Inflammatory macrophage (primary cell): ENCODE measurements at regions not wholly inside any gene's neighbourhood (a gene's known extent, or its start where the extent isn't known, plus 50 kb on each side); places are given as distances from the start of the nearest gene placed in this dataset.

ENCODE experiments used
- DNase-seq, 2 donors: peaks; one replicate each; pipeline ENCODE4 v3.0.0-alpha.2; 2020 to 2022

DNA sequence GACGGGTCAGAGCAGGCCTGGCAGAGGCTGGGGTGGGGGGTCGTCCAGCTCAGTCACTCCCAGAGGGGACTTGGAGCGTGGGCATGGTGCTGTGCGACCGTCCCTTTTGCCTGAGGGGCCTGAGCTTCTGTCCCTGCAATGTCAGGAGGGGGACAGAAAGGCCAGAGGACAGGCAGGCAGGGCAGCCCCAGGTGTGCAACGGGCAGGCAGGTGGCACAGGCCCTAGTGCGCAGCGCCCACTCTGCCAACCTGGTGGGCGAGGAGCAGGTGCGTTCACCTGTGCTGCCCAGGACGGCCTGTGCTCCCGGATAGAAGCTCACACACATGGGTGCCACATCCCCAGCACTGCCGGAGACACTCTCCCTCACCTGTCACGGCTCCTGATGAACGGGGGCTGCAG lies 78.7 kb upstream of the SLCO4A1 start:
- DNase-seq, result no peak

DNA sequence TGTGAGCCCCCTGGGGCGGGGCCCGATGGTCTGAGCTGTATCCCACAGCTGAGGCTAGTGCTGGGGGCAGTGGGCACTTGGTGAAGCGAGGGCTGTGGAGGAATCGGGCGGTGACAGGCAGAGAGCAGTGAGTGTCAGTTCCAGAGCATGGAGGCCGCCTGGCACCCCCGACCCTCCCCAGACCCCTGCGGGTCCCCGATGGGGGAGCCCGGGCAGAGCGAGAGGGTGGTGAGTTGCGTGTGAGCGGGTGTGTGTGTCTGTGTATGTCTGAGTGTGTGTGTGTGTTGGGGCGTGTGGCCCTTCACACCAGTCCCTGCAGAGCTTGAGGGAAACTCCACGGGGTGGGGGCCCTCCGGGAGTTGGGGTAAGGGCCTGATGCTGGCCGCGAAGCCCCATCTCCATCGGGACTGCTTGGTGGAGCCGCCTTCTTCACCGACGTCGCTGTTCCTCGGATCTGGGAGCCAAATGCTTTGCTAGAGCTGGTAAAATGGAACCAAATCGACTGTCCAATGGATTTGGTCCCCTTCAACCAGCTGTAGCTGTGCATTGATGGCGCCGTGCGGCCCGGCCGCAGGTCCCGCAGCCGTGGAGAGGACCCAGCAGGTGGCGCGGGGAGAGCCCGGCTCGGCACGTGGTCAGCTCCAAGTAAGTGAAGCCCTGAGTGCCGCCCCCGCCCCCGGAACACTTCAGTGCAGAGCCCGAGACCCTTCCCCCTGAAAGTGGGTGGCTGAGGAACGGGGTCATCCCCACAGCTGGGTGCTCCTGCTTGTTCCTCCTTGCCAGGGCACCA lies 77.7 kb upstream of the SLCO4A1 start:
- no peak for DNase-seq

GRCh38 chr20:62566266-62566665 lies 76.0 kb upstream of the SLCO4A1 start:
- no peak for DNase-seq

DNA sequence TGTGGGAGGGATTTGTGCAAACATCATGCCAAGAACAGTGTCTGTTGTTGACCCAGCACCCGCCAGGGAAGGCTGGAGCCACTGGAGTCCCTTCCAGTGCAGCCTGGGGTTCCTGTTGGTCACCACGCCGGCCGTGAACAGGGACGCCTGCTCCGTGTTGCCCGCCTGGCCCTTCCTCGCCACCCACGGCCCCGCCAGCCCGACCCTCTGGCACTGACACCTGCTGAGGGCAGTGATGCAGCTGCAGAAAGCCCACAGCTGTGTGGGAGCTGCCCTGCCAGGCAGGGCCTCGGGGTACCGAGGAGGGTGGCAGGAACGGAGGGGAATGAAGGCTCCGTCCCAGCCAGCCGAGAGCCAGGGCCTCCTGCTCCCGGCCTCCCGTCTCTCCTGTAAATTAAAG lies 75.5 kb upstream of the SLCO4A1 start:
- DNase-seq, result no peak

DNA sequence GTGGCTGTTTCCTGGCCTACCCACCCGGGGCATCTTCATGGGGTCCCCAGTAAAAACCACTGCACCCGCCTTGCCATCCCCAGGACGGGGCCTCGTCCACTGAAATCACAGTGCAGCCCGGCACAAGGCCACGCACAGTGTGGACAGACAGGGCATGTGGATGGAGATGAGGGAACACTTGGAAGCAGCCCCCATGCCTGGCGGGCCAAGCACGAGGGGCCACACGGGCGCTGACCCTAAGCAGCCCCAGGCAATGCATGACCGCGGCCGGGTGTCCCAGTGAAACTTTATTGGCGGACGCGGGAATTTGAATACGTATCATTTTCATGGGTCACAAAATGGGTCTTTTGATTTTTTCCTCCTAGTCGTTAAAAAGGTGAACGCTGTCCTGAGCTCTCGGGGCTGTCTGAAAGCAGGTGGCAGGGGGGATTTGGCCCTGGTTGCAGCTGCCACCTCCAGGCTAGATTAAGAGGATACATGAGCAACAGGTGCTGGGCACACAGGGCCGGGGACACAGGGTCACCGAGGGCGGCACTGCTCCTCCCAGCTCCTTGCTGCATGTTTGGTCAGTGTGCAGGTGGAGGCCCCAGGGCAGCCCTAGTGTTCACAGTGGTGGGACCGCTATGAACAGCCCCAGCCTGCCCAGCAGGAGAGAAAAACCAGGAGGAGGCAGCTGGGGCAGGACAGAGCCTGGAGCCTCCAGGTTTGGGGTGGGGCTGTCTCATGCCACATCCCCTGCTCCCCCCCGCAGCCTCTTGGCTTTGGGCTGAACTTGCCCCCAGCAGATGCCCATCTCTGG lies 74.9 kb upstream of the SLCO4A1 start:
- no peak for DNase-seq

GRCh38 chr20:62568045-62568389 lies 74.3 kb upstream of the SLCO4A1 start:
- DNase-seq, result no peak

- DNase-seq, result no peak
Observed at GRCh38 chr20:62569615-62570014, 72.7 kb upstream of the SLCO4A1 start.

- DNase-seq, result no peak
Observed at GRCh38 chr20:62570403-62570802, 71.9 kb upstream of the SLCO4A1 start.

DNA sequence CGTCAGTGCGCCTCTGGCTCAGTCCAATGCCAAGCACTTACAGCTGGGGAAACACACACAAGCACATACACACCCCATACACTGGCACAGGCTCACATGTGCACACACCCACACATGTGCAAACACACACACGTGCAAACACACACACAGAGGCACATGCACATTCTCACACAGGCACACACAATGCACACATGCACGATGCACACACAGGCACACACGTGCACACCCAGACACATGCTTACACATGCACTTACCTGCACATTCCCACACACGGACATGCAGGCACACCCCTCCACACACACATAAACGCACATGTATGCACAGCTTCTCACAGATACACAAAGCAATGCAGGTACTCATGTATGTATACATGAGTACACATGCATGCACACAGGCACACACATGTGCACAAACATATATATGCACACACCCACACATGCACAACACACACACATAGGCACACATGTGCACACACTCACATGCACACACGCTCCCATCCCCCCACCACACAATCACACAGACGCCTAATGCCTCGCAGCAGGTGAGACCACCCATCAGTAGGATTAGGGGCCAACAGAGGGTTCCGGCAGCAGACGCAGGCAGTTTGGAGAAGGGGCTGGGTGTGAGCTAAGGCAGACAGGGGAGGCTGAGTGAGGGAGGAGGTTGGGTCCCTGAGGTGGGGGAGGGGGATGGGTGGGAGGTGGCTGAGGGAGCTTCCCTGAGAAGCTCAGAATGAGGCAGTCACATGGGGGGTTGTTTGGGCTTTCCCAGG lies 71.2 kb upstream of the SLCO4A1 start:
- DNase-seq, result no peak

- DNase-seq, result no peak
Observed at GRCh38 chr20:62571669-62572344, 70.5 kb upstream of the SLCO4A1 start.

GRCh38 chr20:62572980-62573379 lies 69.3 kb upstream of the SLCO4A1 start:
- DNase-seq, result no peak

DNA sequence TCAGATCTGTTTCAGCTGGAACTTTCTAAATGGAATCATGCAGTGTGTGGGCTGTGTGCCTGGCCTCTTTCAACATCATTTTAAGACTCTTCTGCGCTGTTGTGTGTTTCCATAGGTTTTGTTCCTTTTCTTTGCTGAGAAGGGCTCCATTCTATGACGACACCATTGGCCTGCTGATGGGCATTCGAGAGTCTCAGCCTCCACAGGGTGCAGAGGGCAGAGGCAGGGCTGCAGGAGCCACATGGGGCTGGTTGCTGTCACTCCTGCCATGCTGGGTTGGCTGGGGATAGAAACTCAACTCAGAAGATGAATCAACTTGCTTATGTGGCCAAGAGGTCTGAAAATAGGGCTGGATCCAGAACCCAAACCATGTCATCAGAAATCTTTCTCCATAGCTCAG lies 68.5 kb upstream of the SLCO4A1 start:
- peak; percentile 34 to 38 for DNase-seq

- DNase-seq, result no peak
Observed at GRCh38 chr20:62574230-62574993, 67.9 kb upstream of the SLCO4A1 start.

- no peak for DNase-seq
Observed at GRCh38 chr20:62575976-62576722, 66.2 kb upstream of the SLCO4A1 start.

DNA sequence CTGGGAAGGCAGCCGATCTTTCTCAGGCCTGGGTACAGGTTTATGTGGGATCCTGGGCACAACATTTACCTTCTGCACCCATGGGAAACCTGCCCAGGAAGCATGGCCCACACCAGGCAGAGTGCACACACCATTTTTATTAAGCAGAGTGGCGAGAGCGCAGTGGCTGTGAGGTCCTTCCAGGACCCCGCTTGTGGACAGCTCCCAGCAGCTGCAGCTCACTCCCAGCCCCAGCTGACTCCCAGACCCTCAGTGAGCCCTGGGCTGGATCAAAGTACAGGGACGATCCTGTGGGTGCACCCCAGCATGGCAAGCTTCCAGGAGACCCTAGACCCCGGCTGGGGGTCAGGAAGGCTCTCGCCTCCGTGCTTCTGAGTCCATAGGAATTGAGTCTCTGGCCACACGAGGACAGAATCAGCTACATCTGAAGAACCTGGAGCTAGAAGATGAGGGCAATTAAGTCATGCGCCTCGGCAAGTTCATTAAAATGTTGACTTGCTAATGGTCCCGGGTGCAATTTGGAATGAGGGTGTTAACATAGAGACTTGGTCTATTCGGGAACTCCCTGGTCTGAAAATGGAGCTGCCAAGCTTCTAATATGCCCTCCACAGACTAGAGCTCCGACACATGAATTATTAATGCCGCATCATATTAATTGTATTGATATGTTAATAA lies 65.4 kb upstream of the SLCO4A1 start:
- no peak for DNase-seq

- no peak for DNase-seq
Observed at GRCh38 chr20:62577490-62577836, 64.8 kb upstream of the SLCO4A1 start.

DNA sequence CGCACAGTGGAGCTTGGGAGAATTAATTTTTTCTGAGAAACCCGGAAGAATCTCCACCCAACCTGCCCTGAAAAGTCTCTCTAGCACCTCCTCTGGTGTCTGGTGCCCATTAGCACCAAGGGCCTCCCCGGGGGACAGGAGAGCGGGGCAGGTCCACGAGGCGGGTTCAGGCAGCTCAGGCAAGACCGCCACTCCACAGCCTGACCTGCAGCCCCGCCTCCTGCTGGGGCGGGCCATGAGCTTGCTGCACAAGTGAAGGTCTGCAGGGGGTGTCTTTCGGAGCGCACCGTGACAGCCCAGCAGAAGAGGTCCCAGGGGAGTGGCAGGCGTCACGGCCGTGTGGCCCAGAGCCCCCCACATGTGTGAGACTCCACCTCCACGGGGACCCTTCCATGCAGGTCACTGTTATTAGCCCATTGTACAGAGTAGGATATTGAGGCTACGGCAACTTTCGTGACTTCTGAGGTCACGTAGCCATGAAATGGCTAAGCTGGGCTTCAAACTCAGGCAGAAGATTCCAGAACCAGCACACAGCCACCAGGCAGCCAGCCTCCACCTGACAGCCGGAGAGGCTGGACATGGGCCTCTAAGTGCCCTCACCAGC lies 63.9 kb upstream of the SLCO4A1 start:
- no peak for DNase-seq

- no peak for DNase-seq
Observed at GRCh38 chr20:62580052-62580451, 62.3 kb upstream of the SLCO4A1 start.

- DNase-seq, result no peak
Observed at GRCh38 chr20:62580733-62581132, 61.6 kb upstream of the SLCO4A1 start.

- no peak for DNase-seq
Observed at GRCh38 chr20:62581308-62581707, 61.0 kb upstream of the SLCO4A1 start.
